SU-DHL-6 (cell line): ENCODE measurements at regions not wholly inside any gene's neighbourhood (a gene's known extent, or its start where the extent isn't known, plus 50 kb on each side); places are given as distances from the start of the nearest gene placed in this dataset.
A peak's percentile ranks its signal among the peaks of the same experiment; 100 is the strongest.

Experiments
- H2AFZ ChIP-seq: fragments of 200-600 bp; sonication (generic); 2 replicates; pipeline ENCODE4 v1.6.1; 2014; ENCODE audit warnings: low read depth, mild to moderate bottlenecking, moderate library complexity, mixed read lengths, antibody characterized with exemption, low read length; ENCODE audit not compliant: severe bottlenecking
- H3F3A ChIP-seq: fragments of 200-600 bp; shearing (Covaris generic); 2 replicates; pipeline ENCODE4 v1.6.0; 2016; ENCODE audit warnings: antibody characterized with exemption, mild to moderate bottlenecking; ENCODE audit not compliant: insufficient read depth
- H3K27ac ChIP-seq: fragments of 200-600 bp; sonication (generic); 2 replicates; pipeline ENCODE4 v1.5.1; 2016; ENCODE audit warnings: low read depth, mild to moderate bottlenecking, low read length, moderate library complexity, mixed read lengths
- H3K27me3 ChIP-seq: fragments of 200-600 bp; sonication (generic), shearing (Covaris generic); 2 replicates; pipeline ENCODE4 v1.6.0; 2014; ENCODE audit warnings: mild to moderate bottlenecking, low read length
- H3K36me3 ChIP-seq: fragments of 200-600 bp; sonication (generic); 2 replicates; pipeline ENCODE4 v1.6.1; 2014; ENCODE audit warnings: mild to moderate bottlenecking, low read length, mixed read lengths
- H3K4me2 ChIP-seq: fragments of 300-600, 200-600 bp; shearing (Covaris generic), sonication (generic); 2 replicates; pipeline ENCODE4 v1.6.0; 2014; ENCODE audit warnings: low read length, low read depth, mild to moderate bottlenecking; ENCODE audit not compliant: poor library complexity, severe bottlenecking
- H3K4me3 ChIP-seq: fragments of 200-600 bp; sonication (generic); 2 replicates; pipeline ENCODE4 v1.5.1; 2014; ENCODE audit warnings: antibody characterized with exemption, low read length, mild to moderate bottlenecking, mixed read lengths; ENCODE audit not compliant: insufficient read depth, poor library complexity, severe bottlenecking
- H3K79me2 ChIP-seq: fragments of 200-600 bp; sonication (generic); 2 replicates; pipeline ENCODE4 v1.6.1; 2014; ENCODE audit warnings: mild to moderate bottlenecking, low read length, moderate library complexity; ENCODE audit not compliant: insufficient read depth
- H3K9ac ChIP-seq: fragments of 200-600 bp; sonication (generic); 2 replicates; pipeline ENCODE4 v1.7.0; 2014; ENCODE audit warnings: mild to moderate bottlenecking, low read length
- H3K9me2 ChIP-seq: fragments of 200-600 bp; sonication (generic); replicated peaks from 2 replicates; pipeline ENCODE4 v1.6.1; 2014; ENCODE audit warnings: low read length; ENCODE audit not compliant: insufficient read depth
- H3K9me3 ChIP-seq: fragments of 200-600 bp; sonication (generic); 2 replicates; pipeline ENCODE4 v1.6.1; 2014; ENCODE audit warnings: low read length, mixed read lengths; ENCODE audit not compliant: insufficient read depth
- H4K20me1 ChIP-seq: fragments of 200-600 bp; sonication (generic); 2 replicates; pipeline ENCODE4 v1.6.1; 2014; ENCODE audit warnings: low read depth, mild to moderate bottlenecking, antibody characterized with exemption, low read length, moderate library complexity, mixed read lengths
- CTCF ChIP-seq: fragments of 200-600 bp; sonication (generic); IDR thresholded peaks from one replicate; pipeline ENCODE4 v1.5.1; 2017; ENCODE audit warnings: antibody characterized with exemption, mild to moderate bottlenecking, low read length, moderate library complexity; ENCODE audit not compliant: insufficient read depth, poor library complexity, severe bottlenecking
- EZH2phosphoT487 ChIP-seq: fragments of 200-600 bp; sonication (generic), shearing (Covaris generic); conservative IDR thresholded peaks from 2 replicates; pipeline ENCODE4 v1.6.1; 2018; ENCODE audit warnings: mild to moderate bottlenecking, antibody characterized with exemption, low read length, moderate library complexity, mixed read lengths

GRCh38 chr18:29882620-29883019 is 1159.9 kb downstream of the DSC3 start:
- Histone ChIP-seq H3K27me3 (no peaks in the 10 kb centered on the region), H3K36me3 (no peaks in the 10 kb centered on the region), H4K20me1 (no peaks in the 10 kb centered on the region), H3K27ac (no peak overlapping the region), H3K4me3 (no peak overlapping the region), H3K9me3 (no peaks in the 10 kb centered on the region), H3K9ac (no peak overlapping the region), H3K79me2 (no peaks in the 10 kb centered on the region), H3K9me2 (no peaks in the 10 kb centered on the region), H3F3A (no peaks in the 10 kb centered on the region), H2AFZ (no peak overlapping the region), H3K4me2 (no peak overlapping the region)
- TF ChIP-seq CTCF (no peak), EZH2phosphoT487 (no peak)

GRCh38 chr18:29879763-29880162 is 1162.8 kb downstream of the DSC3 start:
- no peaks in the 10 kb centered on the region for H4K20me1 ChIP-seq
- no peak overlapping the region for H3K4me3 ChIP-seq
- H2AFZ ChIP-seq = no peak overlapping the region
- H3K9me3 ChIP-seq = no peaks in the 10 kb centered on the region
- no peak overlapping the region for H3K4me2 ChIP-seq
- no peaks in the 10 kb centered on the region for H3K27me3 ChIP-seq
- H3K36me3 ChIP-seq = no peaks in the 10 kb centered on the region
- TF ChIP-seq CTCF (no peak), EZH2phosphoT487 (no peak)
- no peak overlapping the region for H3K9ac ChIP-seq
- no peaks in the 10 kb centered on the region for H3K79me2 ChIP-seq
- no peaks in the 10 kb centered on the region for H3K9me2 ChIP-seq
- H3K27ac ChIP-seq = no peak overlapping the region
- H3F3A ChIP-seq = no peaks in the 10 kb centered on the region

- Histone ChIP-seq H3K4me3 (no peak overlapping the region), H4K20me1 (no peaks in the 10 kb centered on the region), H2AFZ (no peak overlapping the region), H3K9me3 (no peaks in the 10 kb centered on the region), H3K9ac (no peak overlapping the region), H3K79me2 (no peaks in the 10 kb centered on the region), H3F3A (no peaks in the 10 kb centered on the region), H3K27me3 (no peaks in the 10 kb centered on the region), H3K36me3 (no peaks in the 10 kb centered on the region), H3K27ac (no peak overlapping the region), H3K4me2 (no peak overlapping the region), H3K9me2 (no peaks in the 10 kb centered on the region)
- TF ChIP-seq CTCF (peak; percentile 37), EZH2phosphoT487 (no peak)
Measured at GRCh38 chr18:29874519-29875098, 1167.9 kb downstream of the DSC3 start.

GRCh38 chr18:29873211-29873610 is 1169.3 kb downstream of the DSC3 start:
- H3K4me2 ChIP-seq = no peak overlapping the region
- H3K9me3 ChIP-seq = no peaks in the 10 kb centered on the region
- H3K4me3 ChIP-seq = no peak overlapping the region
- no peaks in the 10 kb centered on the region for H3K36me3 ChIP-seq
- H3K27me3 ChIP-seq = no peaks in the 10 kb centered on the region
- H3K27ac ChIP-seq = no peak overlapping the region
- H3K79me2 ChIP-seq = no peaks in the 10 kb centered on the region
- TF ChIP-seq EZH2phosphoT487 (no peak), CTCF (no peak)
- no peaks in the 10 kb centered on the region for H3K9me2 ChIP-seq
- no peak overlapping the region for H3K9ac ChIP-seq
- no peak overlapping the region for H2AFZ ChIP-seq
- H4K20me1 ChIP-seq = no peaks in the 10 kb centered on the region
- no peaks in the 10 kb centered on the region for H3F3A ChIP-seq
